Left lung (tissue), 4 donors: ENCODE measurements at regions not wholly inside any gene's neighbourhood (a gene's known extent, or its start where the extent isn't known, plus 50 kb on each side); places are given as distances from the start of the nearest gene placed in this dataset.

Source experiments
- ATAC-seq: fragments of 200-7000 bp; cut with Tn5 transposase; one replicate; pipeline ENCODE4 v1.9.1; 2020; ENCODE audit warnings: moderate library complexity
- DNase-seq, 4 donors: peaks; one replicate each; pipeline ENCODE4 v3.0.0-alpha.2; 2013 to 2020
- H3K27ac ChIP-seq, 2 donors: fragments of 200-600 bp; sonication (generic) in 1 of 2; one replicate each; pipeline versions ENCODE4 v1.5.0 to v1.8.0; 2020 to 2021
- H3K27me3 ChIP-seq, 2 donors: fragments of 200-600 bp; sonication (generic) in 1 of 2; one replicate each; pipeline versions ENCODE4 v1.5.0 to v1.8.0; 2020 to 2021
- H3K36me3 ChIP-seq, 2 donors: fragments of 200-600 bp; sonication (generic) in 1 of 2; one replicate each; pipeline versions ENCODE4 v1.5.0 to v1.8.0; 2020 to 2021
- H3K4me1 ChIP-seq, 2 donors: fragments of 200-600 bp; one replicate each; pipeline ENCODE4 v1.8.0; 2021
- H3K4me3 ChIP-seq, 2 donors: fragments of 200-600 bp; sonication (generic) in 1 of 2; one replicate each; pipeline versions ENCODE4 v1.5.0 to v1.8.0; 2020 to 2021; ENCODE audit warnings: mild to moderate bottlenecking in 1 of 2
- H3K9me3 ChIP-seq, 2 donors: fragments of 200-600 bp; sonication (generic) in 1 of 2; one replicate each; pipeline versions ENCODE4 v1.5.0 to v1.8.0; 2020 to 2021
- intact Hi-C, 2 donors: fragments of 100-400 bp; cut with DNase I; formaldehyde crosslinking; loops; one replicate each; pipeline versions ENCODE4 v1.11.2 to v1.14.2; 2022
- TF ChIP-seq, protein P1 (sequence below), 2 donors: fragments of 200-600 bp; sonication (generic) in 1 of 2; IDR thresholded peaks; one replicate each; pipeline versions ENCODE4 v1.5.0 to v1.8.0; 2021; ENCODE audit warnings: antibody characterized with exemption in 2 of 2
- donor health status: DM: no; HTN: yes; CAD: no.
- donor health status: DM: no; HTN: no; CAD: no.

DNA sequence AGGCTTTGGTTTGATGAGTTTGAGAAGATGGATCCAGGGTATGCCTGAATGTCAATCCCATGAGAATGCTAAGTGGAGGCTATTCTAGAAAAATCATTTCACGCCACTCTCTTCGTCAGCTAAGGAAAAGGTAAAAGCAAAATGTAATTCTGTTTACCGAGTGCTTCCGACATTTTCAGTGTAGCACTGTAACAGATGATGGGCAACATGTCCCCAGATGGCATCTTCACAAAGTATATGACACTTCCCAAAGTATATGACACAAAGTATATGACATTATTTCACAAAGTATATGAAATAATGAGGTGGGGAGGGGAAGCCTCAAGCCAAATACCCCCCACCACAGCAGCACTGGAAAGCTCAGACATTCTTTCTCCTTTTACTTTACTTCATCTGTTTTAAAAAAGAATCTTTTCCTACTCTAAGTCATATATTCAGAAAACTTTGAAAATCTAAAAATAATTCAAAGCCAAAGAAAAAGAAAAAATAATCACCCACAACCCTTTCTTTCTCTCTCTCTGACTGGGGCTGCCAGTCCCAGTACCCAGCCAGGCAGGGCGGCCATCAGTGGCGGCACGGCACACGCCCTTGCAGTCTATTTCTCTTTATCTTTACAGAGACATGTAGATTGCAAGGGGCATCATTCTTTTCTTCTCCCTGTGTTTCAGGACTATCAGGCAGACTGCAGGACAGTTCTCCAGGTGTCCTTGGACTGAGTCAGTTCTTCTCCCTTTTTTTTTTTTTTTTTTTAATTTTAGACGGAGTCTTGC, 179.8 kb downstream of the SNX10 start:
- TF ChIP-seq, protein P1, sequence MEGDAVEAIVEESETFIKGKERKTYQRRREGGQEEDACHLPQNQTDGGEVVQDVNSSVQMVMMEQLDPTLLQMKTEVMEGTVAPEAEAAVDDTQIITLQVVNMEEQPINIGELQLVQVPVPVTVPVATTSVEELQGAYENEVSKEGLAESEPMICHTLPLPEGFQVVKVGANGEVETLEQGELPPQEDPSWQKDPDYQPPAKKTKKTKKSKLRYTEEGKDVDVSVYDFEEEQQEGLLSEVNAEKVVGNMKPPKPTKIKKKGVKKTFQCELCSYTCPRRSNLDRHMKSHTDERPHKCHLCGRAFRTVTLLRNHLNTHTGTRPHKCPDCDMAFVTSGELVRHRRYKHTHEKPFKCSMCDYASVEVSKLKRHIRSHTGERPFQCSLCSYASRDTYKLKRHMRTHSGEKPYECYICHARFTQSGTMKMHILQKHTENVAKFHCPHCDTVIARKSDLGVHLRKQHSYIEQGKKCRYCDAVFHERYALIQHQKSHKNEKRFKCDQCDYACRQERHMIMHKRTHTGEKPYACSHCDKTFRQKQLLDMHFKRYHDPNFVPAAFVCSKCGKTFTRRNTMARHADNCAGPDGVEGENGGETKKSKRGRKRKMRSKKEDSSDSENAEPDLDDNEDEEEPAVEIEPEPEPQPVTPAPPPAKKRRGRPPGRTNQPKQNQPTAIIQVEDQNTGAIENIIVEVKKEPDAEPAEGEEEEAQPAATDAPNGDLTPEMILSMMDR (IDR thresholded peaks at IDR 0.05), result no peak
- Histone ChIP-seq H3K36me3 (no peaks in the 10 kb centered on the region), H3K4me3 (no peak overlapping the region), H3K27me3 (peaks cover 0 to 12% of the 10 kb centered on the region in 2 donors), H3K4me1 (no peaks in the 10 kb centered on the region), H3K9me3 (no peaks in the 10 kb centered on the region), H3K27ac (no peak overlapping the region)
- ATAC-seq (no peak), DNase-seq (no peak)
- intact Hi-C loops, result no loop called here

DNA sequence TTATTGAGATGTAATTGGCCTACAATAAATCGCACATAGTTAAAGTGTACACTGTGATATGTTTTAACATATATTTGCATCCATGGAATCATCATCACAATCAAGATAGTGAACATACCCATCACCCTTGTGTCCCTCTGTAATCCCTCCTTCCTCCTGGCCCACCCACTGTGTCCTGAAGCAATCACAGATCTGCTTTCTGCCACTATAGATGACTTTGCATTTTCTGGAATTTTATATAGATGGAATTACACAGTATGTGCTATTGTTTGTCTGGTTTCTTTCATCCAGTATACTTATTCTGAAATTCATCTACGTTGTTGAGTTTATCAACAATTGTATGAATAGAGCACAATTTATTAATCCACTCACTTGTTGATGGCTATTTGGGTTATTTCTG, 181.3 kb downstream of the SNX10 start:
- Histone ChIP-seq H3K9me3 (no peaks in the 10 kb centered on the region), H3K4me1 (no peaks in the 10 kb centered on the region), H3K27me3 (no peaks in the 10 kb centered on the region), H3K4me3 (no peak overlapping the region), H3K36me3 (no peaks in the 10 kb centered on the region), H3K27ac (no peak overlapping the region)
- DNase-seq, result no peak
- ATAC-seq, result no peak
- intact Hi-C loops, result no loop called here
- TF ChIP-seq, protein P1 (IDR thresholded peaks at IDR 0.05), result no peak

DNA sequence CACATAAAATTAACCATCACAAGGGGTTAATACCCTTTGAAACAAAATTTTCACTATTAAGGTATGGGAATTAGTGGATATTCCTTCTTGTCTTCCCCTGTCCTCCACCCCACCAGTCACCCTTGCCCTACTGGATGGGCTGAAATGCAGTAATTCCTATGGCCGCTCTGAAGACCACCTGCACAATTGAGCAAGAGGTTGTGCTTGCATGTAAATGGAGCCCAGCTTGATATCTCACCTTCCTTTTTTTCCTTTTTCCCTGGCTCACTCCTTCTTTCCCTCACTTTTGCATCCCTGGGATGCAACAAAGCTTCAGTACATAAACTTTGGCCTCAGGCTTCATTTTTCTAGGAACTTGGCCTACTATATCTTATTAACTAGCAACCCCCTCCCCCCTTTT, 184.6 kb downstream of the SNX10 start:
- H3K27ac ChIP-seq, result no peak overlapping the region

DNA sequence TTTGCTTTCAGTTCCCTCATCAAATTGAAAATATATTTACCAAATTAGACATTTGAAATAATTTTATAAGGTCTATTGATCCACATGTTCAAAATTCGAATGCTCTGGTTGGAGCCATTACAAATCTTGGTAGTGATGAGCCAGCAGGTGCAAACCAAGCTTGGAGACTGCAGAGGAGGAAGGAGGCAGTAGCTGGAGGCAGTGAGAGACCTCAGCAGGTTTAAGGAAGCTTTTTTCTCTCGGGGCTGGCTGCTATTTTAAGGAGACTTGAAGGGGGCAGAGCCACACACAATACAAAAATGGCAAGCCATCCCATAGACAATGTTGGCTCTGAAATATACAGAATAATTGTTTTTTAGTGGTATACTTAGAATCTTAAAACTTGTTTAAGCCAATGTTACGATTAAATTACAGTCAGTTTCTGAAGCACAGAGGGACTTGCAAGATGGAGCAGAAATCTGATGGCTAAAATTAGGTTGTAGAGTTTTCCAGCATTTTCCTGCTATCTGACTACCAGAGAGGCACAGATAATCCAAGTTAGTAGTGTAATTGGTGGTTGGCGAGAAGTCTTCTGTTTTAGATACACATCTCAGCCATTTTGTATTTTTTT, 185.8 kb downstream of the SNX10 start:
- Histone ChIP-seq H3K27me3 (no peaks in the 10 kb centered on the region), H3K27ac (no peak overlapping the region), H3K4me1 (no peaks in the 10 kb centered on the region), H3K9me3 (no peaks in the 10 kb centered on the region), H3K4me3 (no peak overlapping the region), H3K36me3 (no peaks in the 10 kb centered on the region)
- TF ChIP-seq, protein P1 (IDR thresholded peaks at IDR 0.05), result no peak
- intact Hi-C loops, result no loop called here
- DNase-seq, result no peak
- ATAC-seq, result no peak

More for the DNA sequence above, 184.6 kb downstream of the SNX10 start:
- no peak overlapping the region for H3K4me3 ChIP-seq
- H3K4me1 ChIP-seq, result no peaks in the 10 kb centered on the region
- H3K36me3 ChIP-seq, result no peaks in the 10 kb centered on the region
- ATAC-seq (no peak), DNase-seq (no peak)
- intact Hi-C loops, result no loop called here
- no peaks in the 10 kb centered on the region for H3K9me3 ChIP-seq
- H3K27me3 ChIP-seq, result no peaks in the 10 kb centered on the region
- TF ChIP-seq, protein P1 (IDR thresholded peaks at IDR 0.05), result no peak

DNA sequence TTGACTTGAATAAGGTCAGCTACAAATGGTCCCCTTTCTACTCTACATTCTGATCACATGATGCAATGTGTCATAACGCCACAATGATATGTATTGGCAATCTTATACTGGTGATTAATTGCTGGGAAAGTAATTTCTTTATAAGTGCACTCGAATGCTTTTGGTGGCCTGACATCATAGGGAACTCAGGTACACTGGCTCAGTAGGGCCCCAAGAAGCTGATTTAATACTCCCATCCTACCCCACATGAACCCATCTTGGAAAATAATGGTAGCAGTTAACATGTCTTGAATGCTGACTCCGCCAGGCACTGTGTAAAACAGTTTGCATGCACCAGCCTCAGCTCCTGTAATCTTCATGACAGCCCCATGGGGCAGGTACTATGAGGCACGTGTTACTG, 186.9 kb downstream of the SNX10 start:
- no peak for DNase-seq
- TF ChIP-seq, protein P1 (IDR thresholded peaks at IDR 0.05), result no peak
- Histone ChIP-seq H3K4me1 (no peaks in the 10 kb centered on the region), H3K9me3 (no peaks in the 10 kb centered on the region), H3K27me3 (no peaks in the 10 kb centered on the region), H3K27ac (no peak overlapping the region), H3K36me3 (no peaks in the 10 kb centered on the region), H3K4me3 (no peak overlapping the region)
- no peak for ATAC-seq
- intact Hi-C loops, result no loop called here
